Astrocyte of the hippocampus (primary cell): ENCODE measurements at regions not wholly inside any gene's neighbourhood (a gene's known extent, or its start where the extent isn't known, plus 50 kb on each side); places are given as distances from the start of the nearest gene placed in this dataset.
A peak's percentile ranks its signal among the peaks of the same experiment; 100 is the strongest.

Experiments used
- DNase-seq: peaks from one replicate; pipeline ENCODE4 v3.0.0; 2011; ENCODE audit warnings: low read depth, low spot score

DNA sequence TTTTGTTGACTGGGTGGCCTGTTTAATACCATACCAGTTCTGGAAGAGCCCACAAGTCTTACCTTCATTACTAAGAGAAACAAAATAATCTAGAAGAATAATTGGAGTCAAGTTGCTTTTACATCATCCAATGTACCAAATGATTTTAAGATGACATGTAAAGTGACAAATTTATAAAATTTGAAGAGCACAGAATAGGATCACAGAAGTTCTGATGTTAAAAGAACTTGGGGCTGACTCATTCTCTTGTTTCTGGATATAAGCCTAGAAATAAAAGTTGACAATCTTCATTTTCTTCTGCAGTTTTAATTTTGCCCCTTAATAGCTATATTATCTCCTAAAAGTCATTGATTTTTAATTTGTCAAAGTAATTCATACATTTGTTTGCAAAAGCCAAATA, 317.5 kb upstream of the MARCKS start:
- no peak for DNase-seq

DNA sequence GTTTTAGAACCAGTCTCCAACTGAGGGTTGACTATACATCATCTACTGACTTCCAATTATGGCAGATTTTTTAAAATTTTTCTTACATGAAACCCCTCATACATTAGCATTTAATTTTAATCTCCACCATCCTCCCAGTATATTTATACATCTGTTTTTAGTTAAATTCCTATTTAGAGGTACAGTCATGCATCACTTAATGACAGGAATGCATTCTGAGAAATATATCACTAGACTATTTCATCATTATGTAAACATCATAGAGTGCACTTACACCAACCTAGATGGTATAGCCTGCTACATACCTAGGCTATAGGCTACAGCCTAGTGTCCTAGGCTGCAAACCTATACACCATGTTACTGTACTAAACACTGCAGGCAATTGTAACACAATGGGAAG, 316.7 kb upstream of the MARCKS start:
- DNase-seq, result no peak

DNA sequence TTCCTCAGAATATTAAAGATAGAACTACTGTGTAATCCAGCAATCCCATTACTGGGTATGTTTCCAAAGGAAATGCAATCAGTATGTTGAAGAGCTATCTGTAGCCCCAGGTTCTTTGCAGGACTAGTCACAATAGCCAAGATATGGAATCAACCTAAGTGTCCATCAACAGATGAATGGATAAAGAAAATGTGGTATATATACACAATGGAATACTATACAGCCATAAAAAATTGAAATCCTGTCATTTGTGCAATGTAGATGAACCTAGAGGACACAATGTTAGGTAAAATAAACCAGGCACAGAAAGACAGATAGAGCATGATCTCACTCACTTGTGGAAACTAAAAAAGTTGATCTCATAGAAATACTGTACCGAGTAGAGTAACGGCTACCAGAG, 306.0 kb upstream of the MARCKS start:
- DNase-seq, result no peak

DNA sequence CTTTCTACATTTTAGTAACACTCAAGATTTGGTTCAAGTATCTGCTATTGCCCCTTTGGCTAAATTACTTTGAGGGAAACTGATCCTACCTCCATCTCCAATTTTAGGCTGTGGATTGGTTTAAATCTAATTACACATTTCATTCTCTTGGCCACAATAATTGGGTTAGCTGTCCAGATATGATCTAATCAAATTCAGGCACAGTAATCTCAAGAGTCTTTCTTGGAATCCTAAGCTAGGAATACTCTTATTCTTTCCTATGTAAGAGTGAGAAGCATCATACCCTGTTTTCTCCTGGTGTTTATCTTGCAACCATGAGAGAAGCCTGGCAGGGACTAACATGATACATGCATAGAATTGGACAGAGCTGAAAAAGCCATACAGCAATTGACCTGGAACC, 300.4 kb upstream of the MARCKS start:
- no peak for DNase-seq

DNA sequence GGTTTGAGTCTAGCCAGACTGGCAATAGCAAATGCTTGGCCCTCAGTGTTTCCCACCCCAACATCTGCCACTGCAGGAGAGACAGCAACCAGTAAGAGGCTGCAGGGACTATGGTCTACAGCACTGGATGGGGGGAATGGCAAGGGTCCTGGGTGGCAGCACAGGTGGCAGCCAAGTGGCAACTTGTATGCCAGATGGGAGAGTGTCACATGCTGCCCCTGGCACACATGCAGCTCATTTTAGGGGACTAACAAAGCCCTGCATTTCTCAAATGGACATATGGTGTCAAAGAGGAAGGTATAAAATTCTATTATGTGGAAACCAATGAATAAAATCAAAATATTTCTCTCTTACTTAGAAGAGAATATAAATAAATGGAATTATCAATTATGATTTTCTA, 298.7 kb upstream of the MARCKS start:
- DNase-seq, result no peak

DNA sequence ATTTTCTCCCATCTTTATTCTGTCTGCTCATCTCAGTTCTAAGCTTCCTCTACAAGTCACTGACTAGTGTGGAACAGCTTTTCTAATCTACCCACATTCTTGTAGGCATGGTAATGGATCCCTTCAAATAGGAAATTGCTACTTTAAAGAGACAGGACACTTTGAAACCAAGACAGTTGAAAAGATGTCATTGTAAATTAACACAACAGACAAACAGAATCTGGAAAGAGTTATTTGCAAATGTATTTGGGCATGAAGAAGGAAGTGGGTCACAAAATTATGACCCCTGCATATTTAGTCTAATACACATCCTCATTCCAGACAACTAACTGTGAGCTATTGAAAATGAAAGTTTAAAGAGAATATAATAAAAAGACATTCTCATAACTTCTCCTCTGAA, 298.2 kb upstream of the MARCKS start:
- no peak for DNase-seq

DNA sequence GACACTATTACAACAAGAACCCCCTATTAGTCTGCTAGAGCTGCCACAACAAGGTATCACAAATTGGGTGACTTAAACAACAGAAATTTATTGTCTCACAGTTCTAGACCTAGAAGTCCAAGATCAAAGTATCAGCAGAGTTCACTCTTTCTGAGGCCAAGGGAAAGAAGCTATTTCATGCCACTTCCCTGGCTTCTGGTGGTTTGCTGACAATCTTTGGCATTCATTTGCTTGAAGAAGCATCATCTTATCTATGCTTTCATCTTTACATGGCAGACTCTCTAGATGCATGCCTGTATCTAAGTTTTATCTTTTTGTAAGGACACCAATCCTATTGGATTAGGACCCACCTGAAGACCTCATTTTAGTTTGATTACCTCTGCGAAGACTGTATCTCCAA, 296.8 kb upstream of the MARCKS start:
- DNase-seq, result no peak

DNA sequence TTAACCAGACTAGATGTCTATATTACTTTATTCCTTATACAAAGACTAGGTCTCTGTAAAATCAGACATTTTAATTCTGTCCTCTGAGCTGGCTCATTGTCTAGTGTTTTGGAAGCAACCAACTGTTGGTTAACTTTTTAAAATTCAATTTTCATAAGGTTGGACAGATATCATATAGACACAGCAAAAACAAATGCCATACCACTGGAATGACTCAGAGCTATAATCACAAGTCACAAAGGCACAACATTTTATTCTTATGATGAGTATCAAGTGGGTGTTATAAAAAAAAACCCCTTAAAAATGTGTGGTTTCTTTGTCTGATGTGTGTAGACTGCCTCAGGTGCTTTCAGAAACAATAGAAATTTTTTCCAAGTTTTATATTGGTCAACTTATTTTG, 296.2 kb upstream of the MARCKS start:
- peak; percentile 62 for DNase-seq

DNA sequence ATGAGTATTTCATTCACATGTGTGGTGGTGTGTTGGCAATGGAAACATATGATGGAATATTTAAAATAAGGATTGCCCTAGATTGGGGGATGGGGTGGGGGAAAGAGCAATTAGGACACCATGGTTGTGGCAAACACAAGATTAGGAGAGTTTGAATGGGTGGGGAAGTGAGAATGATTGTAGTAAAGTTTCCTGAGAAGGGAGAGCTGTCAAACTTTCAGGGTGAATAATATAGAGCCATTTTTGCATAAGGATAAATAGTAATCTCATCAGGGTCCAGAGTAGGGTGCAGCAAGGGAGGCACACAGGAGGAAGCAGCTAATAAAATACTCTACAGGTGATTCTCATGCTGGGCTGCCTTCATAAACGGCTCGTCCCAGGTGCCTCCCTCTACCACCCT, 294.9 kb upstream of the MARCKS start:
- DNase-seq, result no peak

DNA sequence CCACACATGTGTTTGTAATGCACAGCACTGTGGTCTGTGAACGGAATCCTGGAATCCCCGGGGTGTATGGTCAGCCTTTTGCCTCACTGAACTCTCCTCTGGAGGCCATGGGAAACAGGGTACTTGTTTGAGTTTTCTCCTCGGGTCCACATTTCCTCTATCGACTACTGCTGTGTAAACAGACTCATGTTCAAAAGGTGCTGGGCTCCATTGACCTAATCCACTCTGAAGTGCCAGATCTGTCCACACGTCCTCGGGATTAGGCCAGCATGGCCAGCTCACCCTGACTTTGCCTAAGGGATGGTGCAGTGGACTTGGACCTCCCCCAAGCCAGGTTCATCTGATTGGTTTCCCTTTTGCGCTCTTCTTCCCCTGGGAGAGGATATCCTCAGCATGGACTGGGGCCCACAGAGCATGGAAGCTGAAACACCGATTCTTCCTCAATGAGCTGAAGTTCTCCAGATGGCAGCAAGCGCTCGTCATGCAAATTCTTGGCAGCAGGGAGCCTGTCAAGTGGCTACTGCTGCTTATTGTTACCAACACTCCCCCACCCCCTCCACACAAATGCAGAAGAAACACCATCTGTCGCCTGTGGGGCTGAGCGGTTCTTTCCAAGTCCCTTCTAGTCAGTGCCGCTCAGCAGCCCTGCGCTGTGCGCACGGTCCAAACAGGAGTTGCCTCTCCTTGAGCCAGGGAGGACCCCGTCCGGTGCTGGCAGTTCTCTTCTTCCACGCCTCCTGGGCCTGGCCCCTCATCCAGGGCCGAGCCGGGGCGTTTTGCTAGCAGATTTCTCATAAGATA, 292.6 kb upstream of the MARCKS start:
- peak; percentile 89 for DNase-seq

DNA sequence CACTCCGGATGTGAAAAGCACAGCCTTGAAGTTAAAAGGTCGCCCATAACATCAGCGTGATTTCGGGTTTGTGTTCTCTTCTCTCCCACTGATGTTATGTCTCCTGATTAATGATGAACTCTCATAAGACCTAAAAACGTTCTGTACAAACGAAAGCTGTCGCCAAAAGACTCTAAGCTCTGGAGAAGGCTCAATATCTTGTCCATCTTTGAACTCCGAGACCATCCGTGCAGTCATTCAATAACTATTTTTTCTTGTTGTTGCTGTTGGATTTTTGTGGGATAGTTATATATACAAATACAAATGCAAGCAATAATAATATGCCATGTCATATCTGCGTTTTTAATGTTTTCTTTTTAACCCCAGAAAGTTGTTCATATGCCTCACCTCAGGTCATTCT, 291.8 kb upstream of the MARCKS start:
- no peak for DNase-seq

DNA sequence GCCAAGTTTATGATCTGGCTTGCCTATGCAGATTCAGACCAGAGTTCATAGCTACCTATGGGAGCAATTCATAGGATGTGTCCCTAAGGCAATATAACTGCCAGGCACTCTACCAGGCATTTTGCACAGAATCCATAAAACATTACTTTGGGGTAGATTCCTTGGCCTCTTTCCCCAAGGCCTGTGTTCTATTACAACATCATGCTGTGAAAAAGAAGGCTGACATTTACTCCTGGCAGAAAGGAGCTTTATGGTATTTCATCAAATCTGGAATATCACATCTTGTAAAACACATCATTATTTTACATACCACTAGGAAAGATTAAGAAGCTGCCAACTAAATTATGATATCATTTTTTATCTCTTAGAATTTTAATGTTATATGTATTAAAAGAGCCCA, 287.0 kb upstream of the MARCKS start:
- no peak for DNase-seq

DNA sequence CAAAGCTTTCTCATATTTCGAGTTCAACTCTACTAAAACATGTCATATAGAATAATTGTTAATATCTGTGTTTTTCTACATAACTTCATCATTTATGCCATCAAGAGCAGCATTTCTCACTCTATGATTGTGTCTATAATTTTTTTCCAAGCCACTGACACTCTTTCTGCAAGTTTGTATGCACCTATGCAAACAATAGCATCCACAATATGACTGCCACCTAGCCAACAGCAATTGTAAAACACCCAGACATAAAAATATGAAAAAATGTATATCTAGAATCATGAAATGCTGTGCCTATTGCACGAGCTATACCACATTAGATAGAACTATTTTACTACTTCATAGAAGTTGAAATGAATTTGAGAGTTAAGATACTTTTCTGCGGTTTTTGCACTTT, 286.5 kb upstream of the MARCKS start:
- DNase-seq, result no peak

DNA sequence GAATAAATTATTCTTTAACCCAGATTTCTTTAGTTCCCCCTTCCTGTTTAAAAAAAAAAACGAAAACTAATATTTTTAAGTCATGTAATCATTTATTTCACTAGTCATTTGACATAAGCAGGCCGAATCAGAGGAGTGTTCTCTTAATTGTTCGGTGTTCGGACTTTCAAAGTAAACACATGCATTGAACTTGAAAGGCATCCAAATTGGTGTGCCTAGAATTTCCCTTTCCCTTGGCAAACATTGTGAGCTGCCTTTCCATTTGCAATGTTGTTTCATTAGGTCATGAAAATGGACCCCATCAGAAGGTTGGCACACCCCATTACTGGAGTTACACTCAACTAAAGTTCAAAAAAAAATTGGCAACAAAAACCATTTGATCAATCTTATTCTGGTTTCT, 283.0 kb upstream of the MARCKS start:
- no peak for DNase-seq

DNA sequence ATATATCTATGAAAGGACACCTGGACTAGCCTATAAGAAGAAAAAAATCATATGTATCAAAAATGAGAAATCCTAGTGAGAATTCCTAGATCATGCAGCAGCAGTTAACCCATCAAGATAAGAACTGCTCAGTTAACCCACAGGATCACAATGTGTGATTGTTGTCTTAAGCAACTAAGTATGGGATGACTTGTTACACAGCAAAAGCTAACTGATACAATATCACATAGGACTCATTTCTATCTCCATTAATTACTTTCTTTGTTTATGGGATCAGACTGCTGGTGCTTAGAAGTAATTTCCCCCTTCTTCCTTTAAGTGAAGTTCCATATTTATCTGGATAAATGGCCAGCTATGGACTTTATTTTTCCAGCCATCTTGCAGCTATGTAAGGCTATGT, 280.8 kb upstream of the MARCKS start:
- no peak for DNase-seq

DNA sequence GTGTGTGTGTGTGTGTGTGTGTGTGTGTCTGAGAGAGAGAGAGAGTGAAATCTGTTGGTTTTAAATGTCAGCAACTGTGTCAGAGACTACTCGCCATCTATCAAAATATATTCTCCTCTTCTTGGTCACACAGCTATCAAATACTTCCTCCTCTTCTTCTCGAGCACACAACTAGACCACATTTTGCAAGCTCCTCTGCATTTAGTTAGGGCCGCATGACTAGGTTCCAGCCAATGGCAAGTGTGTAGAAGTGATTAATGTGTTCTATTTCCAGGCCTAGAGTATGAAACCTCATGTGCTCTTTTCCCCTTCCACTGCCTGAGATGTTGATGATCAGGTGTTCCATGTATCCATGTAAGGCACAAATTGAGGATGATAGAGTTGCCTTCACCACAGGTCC, 278.5 kb upstream of the MARCKS start:
- no peak for DNase-seq

DNA sequence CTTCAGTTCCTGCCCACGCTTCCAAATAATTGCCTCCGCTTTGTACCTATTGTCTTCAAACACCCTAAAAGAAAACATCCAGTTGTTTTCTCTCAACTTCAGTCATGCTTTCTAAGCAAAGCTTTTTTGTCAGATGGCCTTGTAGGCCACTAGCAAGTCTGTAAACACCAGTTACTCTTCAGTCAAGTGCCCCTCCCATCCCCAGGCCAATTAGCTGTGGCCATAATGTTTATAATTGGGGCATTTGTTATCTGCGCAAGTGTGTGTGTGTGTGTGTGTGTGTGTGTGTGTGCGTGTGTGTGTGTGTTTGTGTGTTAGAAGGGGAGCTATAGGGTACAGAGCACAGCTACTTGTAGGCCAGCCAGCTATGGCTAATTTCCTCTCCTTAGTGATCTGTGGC, 272.4 kb upstream of the MARCKS start:
- DNase-seq, result no peak

DNA sequence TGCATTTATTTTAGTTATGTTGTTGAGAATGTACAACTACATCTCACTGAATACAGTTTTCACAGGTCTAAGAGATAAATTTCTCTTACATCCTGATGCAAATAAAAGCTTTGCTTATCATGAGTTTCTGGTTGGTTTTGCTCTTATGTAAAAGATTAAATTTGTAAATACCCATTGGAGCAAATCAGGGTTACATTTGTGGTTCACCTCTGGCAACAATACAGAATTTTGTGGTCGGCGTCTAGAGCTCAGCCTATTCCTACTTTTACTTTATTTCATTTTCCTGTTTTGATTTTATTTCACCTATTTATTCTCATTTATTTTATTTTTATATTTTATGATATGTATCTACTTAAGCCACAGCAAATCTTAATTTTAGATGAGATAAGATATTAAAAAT, 271.9 kb upstream of the MARCKS start:
- DNase-seq, result peak; percentile 73

DNA sequence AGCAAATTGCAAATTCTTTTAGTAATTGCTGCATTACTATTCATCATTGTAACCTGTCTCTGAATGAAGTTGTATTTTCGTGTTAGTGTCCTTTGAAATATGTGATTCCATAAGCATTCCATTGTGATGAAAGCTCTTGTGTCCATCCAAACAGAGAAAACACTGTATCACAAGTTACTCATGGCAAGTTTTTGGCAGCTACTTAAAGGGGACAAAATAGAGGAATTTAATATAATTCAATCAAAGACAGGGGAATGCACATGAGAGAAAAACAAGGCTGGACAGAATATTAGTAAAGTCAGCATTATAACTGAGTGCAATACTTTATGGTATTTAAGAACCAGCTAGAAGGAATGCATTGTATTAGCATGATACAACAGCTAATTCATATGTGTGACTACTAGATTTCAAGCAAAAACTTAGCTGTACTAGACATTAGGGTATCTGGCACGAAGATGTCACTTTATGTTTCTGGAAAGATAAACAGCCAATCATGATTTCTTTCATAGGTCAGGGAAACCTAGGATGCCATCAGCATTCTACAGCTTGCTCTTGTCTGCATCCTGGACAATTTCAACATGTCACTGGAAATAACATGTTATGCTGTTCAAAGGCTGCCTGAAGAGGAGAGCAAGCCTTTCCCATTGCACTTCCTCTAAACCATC, 270.6 kb upstream of the MARCKS start:
- peak; percentile 58 for DNase-seq

DNA sequence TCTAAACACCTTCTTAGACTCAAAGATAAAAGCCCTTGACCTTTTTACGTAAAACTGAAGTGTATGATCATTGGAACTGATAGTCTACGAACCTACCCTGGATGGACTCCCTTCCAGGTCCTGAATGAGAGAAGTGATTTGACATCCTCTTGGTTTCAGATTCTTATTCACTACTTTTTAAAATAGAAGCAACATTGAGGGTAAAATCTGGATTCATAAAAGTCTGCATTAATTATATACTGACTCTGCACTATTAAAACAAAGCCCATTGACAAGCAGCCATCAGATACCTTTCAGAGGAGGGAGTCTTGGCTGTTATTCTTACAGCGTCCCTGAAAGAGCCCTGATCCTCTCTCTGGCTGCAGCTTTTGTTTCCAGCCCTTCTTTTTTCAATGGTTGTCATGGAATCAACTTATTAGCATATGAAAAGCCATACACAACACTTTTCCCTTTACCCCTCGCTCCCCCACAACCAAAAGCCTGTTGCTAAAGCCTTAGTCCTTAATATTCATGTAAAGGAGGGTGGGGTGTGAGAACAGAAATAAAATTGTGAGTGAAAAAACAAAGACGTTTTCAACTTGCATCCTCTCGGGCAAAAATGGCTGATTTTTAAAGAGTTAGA, 270.0 kb upstream of the MARCKS start:
- peak; percentile 57 for DNase-seq

DNA sequence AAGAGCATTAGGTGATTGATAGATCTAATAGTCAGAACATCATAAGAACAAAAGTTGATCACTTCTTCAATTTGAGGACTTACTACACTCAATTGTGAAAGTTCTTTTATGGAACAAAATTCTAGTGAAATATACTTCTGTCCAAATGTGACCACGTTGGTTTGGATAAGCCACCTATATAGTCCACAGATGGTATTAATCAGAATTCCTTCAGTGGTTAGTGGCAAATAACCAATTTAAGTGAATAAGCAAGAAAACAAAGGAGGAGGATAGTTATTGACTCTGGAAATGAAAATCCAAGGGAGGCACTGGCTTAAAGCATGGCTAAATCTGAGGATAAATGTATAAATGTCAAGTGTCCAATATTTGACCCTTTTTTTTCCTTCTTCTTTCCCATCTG, 268.5 kb upstream of the MARCKS start:
- DNase-seq, result no peak

DNA sequence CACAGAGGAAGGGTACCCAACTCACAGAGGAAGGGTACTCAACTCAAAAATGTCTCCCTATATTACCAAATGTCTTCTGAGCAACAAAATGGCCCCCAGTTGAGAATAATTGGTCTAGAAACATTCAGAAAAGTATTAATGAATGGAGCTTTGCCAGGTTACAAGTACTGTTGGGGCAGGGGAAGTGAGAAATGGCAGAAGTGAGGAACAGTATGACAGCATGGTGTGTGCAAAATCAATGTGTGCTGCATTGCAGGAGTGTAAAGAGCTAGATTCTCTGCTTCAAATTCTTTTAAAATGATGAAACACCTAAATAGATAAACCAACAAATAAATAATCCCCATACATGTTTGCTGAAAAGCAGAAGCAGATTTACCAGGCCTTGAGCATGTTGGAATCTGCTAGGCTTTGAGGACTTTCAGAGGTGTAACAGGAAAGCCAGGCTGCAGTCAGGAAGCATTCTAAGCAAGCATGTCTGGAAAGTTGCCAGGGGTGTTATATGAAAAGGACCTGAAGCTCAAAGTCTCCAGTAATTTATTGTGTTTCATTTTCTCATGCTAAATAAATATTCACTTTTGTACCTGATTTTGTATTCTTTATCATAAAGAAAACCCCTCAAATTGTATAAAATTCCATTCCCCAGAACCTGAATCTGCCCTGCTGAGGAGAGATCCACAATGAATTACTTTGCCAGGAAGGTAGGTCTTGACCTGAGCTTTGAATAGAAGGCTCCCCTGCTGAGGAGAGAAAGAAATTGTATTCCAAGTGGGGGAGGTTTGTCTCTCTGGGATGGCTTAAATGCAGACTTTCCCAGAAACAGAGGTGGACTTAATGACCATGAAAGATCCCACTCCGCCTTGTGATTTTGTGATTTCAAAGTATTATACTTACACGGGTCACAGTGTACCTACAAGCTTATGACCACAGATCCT, 265.0 kb upstream of the MARCKS start:
- DNase-seq, result peak; percentile 65
